Keratinocyte (primary cell): ENCODE measurements at regions not wholly inside any gene's neighbourhood (a gene's known extent, or its start where the extent isn't known, plus 50 kb on each side); places are given as distances from the start of the nearest gene placed in this dataset.

ENCODE experiments used
- CTCF ChIP-seq, 3 experiments: IDR thresholded peaks in 1 of 3; conservative IDR thresholded peaks in 1 of 3; optimal IDR thresholded peaks in 1 of 3; 2 replicates in 2 of 3; 3 replicates in 1 of 3; pipeline versions ENCODE3 to v1.5.1; 2011; ENCODE audit warnings: low read length in 3 of 3, mild to moderate bottlenecking in 3 of 3, moderate library complexity in 2 of 3, control low read depth in 1 of 3, inconsistent platforms in 1 of 3; ENCODE audit not compliant: insufficient read depth in 2 of 3; ENCODE audit errors: extremely low read depth in 1 of 3
- EZH2 ChIP-seq: IDR thresholded peaks from one replicate; pipeline ENCODE4 v1.6.1; 2012; ENCODE audit warnings: inconsistent platforms, mild to moderate bottlenecking, low read length, moderate library complexity

- TF ChIP-seq CTCF (optimal IDR thresholded peaks at IDR 0.05 in 1 of 3, IDR thresholded peaks at IDR 0.05 in 1 of 3, conservative IDR thresholded peaks at IDR 0.05 in 1 of 3; ENCODE audit: extremely low read depth in 1 of 3, insufficient read depth in 2 of 3, low read length in 3 of 3) (no peak), EZH2 (no peak)
Measured at GRCh38 chr10:44760513-44760912, 150.6 kb upstream of the TMEM72 start.
